ENCODE measurements at regions not wholly inside any gene's neighbourhood (a gene's known extent, or its start where the extent isn't known, plus 50 kb on each side); places are given as distances from the start of the nearest gene placed in this dataset.

DNA sequence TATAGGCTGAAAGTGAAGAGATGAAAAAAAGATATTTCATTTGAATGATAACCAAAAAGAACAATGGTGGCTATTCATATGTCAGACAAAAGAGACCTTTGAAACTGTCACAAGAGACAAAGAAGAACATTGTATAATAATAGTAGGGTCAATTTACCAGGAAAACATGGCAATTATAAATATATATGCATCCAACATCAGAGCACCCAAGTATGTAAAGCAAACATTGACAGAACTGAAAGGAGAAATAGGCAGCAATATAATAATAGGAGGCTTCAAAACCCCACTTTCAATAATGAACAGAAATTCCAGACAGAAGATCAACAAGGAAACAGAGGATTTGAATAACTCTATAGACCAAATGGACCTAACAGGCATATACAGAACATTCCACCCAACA is 876.2 kb downstream of the GRID1 start:
- TF ChIP-seq, protein P1, sequence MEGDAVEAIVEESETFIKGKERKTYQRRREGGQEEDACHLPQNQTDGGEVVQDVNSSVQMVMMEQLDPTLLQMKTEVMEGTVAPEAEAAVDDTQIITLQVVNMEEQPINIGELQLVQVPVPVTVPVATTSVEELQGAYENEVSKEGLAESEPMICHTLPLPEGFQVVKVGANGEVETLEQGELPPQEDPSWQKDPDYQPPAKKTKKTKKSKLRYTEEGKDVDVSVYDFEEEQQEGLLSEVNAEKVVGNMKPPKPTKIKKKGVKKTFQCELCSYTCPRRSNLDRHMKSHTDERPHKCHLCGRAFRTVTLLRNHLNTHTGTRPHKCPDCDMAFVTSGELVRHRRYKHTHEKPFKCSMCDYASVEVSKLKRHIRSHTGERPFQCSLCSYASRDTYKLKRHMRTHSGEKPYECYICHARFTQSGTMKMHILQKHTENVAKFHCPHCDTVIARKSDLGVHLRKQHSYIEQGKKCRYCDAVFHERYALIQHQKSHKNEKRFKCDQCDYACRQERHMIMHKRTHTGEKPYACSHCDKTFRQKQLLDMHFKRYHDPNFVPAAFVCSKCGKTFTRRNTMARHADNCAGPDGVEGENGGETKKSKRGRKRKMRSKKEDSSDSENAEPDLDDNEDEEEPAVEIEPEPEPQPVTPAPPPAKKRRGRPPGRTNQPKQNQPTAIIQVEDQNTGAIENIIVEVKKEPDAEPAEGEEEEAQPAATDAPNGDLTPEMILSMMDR (conservative IDR thresholded peaks at IDR 0.05; ENCODE audit: low read depth, low read length): no peak
- TF ChIP-seq, protein P2, sequence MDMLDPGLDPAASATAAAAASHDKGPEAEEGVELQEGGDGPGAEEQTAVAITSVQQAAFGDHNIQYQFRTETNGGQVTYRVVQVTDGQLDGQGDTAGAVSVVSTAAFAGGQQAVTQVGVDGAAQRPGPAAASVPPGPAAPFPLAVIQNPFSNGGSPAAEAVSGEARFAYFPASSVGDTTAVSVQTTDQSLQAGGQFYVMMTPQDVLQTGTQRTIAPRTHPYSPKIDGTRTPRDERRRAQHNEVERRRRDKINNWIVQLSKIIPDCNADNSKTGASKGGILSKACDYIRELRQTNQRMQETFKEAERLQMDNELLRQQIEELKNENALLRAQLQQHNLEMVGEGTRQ (IDR thresholded peaks at IDR 0.05; ENCODE audit: low read depth, low read length): no peak
- TF ChIP-seq POLR2A (IDR thresholded peaks at IDR 0.05; ENCODE audit: low read depth, low read length): no peak
- TF ChIP-seq MXI1 (IDR thresholded peaks at IDR 0.05; ENCODE audit: borderline replicate concordance, low read depth, low read length): no peak
- no peak for TF ChIP-seq RFX5 (IDR thresholded peaks at IDR 0.05; ENCODE audit: low read depth, low read length)
- TF ChIP-seq RAD21 (IDR thresholded peaks at IDR 0.05; ENCODE audit: low read length): no peak
- no peak for TF ChIP-seq CEBPB (IDR thresholded peaks at IDR 0.05; ENCODE audit: low read depth, low read length)
- TF ChIP-seq CHD1 (IDR thresholded peaks at IDR 0.05; ENCODE audit: low read depth, low read length): no peak
